AG08396 (cell line): ENCODE measurements at regions not wholly inside any gene's neighbourhood (a gene's known extent, or its start where the extent isn't known, plus 50 kb on each side); places are given as distances from the start of the nearest gene placed in this dataset.

Experiments used
- DNase-seq: peaks from one replicate; pipeline ENCODE4 v3.0.0; 2012; ENCODE audit warnings: low spot score, mixed read lengths

DNA sequence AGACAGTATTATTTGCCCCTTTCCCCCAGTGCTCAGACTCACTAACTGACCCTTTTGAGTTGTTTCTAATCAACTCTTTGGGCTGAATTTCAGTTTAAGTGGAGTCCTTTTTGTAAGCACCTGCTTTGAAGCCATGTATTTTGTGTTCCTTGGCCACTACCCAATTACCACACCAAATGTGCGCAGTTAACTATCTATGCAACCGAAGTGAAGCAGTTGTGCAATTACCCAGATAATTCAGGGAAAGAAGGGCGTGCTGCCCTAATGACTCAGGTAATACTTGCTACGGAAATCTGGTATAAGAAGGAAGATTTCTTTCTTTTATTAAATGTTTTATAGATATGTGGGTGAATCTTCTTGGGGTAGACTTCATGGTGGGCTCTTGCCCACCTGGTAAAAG is 371.9 kb upstream of the TBL1XR1 start:
- DNase-seq: no peak

DNA sequence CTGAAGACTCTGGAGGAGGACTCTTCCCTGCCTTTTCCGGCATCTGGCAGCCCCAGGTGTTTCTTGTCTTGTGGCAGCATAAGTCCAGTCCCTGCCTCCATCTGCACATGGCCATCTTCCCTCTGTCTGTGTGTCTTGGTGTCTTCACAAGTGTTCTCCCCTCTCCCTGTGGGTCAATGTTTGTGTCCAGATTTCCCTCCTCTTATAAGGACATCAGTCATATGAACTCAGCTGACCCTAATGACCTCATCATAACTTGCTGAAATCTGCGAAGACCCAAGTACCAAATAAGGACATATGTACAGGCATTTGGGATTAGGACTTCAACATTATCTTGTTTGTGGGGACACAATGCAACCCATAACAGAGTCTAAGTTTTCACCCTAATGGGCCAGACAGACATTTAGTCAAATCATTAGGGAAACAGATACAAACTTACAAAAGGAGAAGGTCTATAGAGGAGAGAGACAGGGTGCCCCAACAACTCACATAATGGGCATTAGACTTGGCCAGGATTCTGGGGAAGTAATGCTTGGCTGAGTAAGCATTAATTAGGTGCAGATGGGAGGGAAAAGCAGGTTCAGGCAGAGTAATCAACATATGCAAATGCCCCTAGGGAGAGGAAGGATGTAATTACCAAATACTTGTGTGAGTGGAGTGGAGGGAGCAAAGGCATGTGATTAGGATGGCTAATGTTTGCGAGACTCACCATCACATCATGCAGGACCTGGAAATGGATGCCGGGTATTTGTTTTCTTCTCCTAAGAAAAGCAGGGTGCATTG is 372.8 kb upstream of the TBL1XR1 start:
- no peak for DNase-seq

GRCh38 chr3:177571271-177571943 is 374.1 kb upstream of the TBL1XR1 start:
- DNase-seq: no peak

- no peak for DNase-seq
Measured at GRCh38 chr3:177571944-177572315, 374.6 kb upstream of the TBL1XR1 start.

- peak; percentile 35 for DNase-seq
Measured at GRCh38 chr3:177574222-177574856, 377.1 kb upstream of the TBL1XR1 start.

GRCh38 chr3:177576746-177577145 is 379.5 kb upstream of the TBL1XR1 start:
- no peak for DNase-seq

GRCh38 chr3:177578488-177578887 is 381.2 kb upstream of the TBL1XR1 start:
- no peak for DNase-seq

GRCh38 chr3:177579419-177579818 is 382.1 kb upstream of the TBL1XR1 start:
- no peak for DNase-seq

- DNase-seq: no peak
Measured at GRCh38 chr3:177580437-177580836, 383.2 kb upstream of the TBL1XR1 start.

DNA sequence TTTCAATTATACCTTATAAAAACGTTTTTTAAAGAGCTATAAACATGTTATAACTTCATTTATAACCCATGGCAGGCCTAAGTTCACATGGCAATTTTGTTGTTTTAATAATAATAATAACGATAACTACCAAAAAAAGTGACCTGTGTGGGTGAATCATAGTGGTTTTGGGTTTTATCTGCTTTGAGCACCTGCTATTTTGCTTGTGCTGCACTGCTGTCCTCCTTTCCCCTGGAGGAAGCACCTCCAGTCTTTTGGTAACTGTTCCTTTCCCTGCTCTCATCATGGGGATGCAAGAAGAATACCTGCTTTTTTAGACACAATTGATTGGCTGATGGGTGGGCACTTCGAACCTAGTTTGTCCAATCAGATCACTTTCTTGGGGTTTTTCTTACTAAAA is 388.0 kb upstream of the TBL1XR1 start:
- no peak for DNase-seq

DNA sequence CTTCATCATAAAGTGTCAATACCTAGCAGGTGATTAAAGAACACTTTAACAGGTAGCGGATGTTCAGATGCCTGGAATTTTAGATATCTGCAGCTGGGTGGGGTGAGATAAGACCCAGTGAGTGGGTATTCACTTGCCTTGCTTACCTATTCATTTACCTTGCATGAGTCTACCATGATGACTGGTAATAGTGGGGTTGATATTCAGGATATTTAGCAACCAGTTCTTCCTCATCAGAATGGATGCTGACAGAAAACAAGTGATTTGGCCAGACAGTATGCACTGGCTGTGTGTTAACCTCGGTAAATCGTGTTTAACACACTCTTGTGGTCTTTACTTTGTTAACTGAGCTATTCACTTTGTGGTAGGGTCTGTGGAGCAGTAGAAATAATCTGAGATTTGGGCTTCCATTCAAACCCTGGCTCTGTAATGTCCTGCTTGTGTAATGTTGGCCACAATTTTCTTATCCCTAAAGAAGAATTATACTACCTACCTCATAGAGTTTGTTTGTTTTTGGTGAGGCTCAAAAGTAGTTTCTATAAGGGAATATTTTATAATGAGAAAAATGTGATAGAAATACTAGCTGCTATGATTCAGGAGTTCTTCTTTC is 391.9 kb upstream of the TBL1XR1 start:
- DNase-seq: no peak

GRCh38 chr3:177589911-177590381 is 392.7 kb upstream of the TBL1XR1 start:
- peak; percentile 59 for DNase-seq

GRCh38 chr3:177590826-177591225 is 393.5 kb upstream of the TBL1XR1 start:
- DNase-seq: no peak

DNA sequence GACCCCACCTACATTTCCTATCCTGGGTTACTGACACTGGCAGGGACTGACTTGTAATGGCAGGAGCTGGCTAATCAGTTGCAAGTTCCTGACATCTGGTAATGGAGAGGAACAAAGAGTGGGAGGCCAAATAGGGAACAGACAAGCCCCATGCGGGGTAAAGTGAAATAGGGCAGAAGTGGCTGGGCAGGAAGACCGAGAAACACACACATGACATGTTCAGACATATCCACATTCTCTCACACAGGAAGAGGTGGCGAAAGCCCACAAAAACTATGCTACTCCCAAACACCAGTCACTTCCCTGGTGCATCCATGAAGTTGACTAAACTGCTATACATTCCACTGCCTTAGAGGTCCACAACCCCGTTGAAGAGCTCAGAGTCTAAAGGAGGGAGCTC is 394.1 kb upstream of the TBL1XR1 start:
- no peak for DNase-seq

DNA sequence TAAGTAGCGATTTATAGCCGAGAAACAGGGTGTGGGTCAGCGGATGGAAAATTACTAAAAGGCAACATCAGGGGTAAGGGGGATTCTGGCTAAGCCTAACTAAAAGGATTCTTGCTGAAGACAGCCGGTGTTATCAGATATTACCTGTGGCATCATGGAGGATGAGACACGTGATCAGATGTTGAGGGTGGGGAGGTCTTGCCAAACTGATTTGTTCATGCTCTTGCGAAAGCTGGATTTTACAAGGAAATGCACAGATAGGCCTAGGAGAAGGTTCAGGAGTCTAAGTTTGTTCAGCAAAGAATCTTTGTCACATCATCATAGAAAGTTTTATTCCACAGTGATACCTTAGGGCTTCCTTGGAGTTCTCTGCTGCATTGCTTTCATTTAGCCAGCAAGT is 396.8 kb upstream of the TBL1XR1 start:
- DNase-seq: no peak

- DNase-seq: peak; percentile 30
Measured at GRCh38 chr3:177595530-177596188, 398.4 kb upstream of the TBL1XR1 start.

GRCh38 chr3:177596248-177596815 is 399.1 kb upstream of the TBL1XR1 start:
- no peak for DNase-seq

GRCh38 chr3:177596816-177597271 is 399.6 kb upstream of the TBL1XR1 start:
- DNase-seq: no peak

- peak; percentile 35 for DNase-seq
Measured at GRCh38 chr3:177597311-177598096, 400.2 kb upstream of the TBL1XR1 start.

DNA sequence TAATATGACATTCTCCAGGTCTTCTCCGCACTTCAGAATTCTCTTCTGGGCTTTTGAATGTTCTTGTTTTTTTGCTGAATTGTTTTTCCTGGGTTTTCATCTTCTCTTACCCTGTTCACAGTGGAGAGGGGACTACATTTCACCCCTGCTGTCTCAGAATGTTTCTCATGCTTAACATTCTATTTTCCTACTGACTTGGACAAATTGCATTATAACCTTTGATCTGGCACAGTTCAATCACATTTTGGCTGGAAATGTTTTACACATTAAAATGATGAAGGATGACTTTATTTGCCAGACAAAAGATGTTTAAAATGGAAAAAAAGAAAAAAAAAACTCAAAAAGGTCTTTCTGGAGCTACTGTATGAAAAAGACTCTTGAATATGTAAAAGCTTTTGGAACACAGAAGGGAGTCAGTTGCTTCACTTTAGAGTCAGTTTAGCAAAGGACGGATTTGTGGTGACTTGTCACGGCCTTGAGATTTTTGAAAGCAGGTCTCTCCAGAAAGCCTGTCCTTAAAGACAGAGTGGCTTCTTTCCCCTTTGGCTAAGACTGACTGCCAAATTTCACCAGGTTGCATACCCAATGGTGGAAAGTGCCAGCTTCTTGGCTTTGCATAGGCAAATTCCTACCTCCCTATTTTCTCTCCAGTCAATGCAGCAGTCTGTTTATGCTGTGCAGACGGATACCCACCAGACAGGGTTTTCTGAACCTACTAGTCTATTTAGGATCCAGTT is 401.0 kb upstream of the TBL1XR1 start:
- no peak for DNase-seq
